GM12892 (cell line): ENCODE measurements at regions not wholly inside any gene's neighbourhood (a gene's known extent, or its start where the extent isn't known, plus 50 kb on each side); places are given as distances from the start of the nearest gene placed in this dataset.

Experiments used
- POLR2A ChIP-seq: IDR thresholded peaks from 2 replicates; pipeline ENCODE4 v1.6.1; 2011; ENCODE audit warnings: low read depth, low read length, control low read depth
- POLR2AphosphoS5 ChIP-seq: IDR thresholded peaks from 2 replicates; pipeline ENCODE4 v1.6.1; 2011; ENCODE audit warnings: low read depth, low read length, control low read depth
- TAF1 ChIP-seq: IDR thresholded peaks from 2 replicates; pipeline ENCODE4 v1.6.1; 2011; ENCODE audit warnings: low read depth, mild to moderate bottlenecking, control low read depth, low read length, borderline replicate concordance

- TF ChIP-seq POLR2A (no peak), POLR2AphosphoS5 (no peak), TAF1 (no peak)
Measured at GRCh38 chr18:57927511-57927910, 116.5 kb upstream of the NEDD4L start.
